GM21390 (cell line): ENCODE measurements at regions not wholly inside any gene's neighbourhood (a gene's known extent, or its start where the extent isn't known, plus 50 kb on each side); places are given as distances from the start of the nearest gene placed in this dataset.

ENCODE experiments used
- ATAC-seq: cut with Tn5 transposase; IDR thresholded peaks from one replicate; pipeline ENCODE4 v1.9.1; 2021; ENCODE audit not compliant: unreplicated experiment

DNA sequence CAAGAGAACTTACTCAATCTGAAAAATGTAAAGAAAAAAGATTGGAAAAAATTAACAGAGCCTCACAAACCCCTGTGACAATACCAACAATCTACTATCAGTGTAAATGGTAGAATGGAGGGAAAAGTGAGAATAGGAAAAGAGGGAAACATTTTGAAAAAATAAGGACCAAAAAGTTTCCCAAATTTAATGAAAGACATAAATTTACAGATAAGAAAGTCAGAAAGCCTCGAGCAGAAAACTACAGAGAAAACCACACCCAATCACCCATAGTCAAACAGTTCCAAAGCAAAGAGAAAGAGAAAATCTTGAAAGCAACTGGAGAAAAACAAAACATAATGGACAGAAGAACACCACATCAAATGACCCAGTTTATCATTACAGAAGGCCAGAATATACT lies 142.7 kb upstream of the DIO3 start:
- no peak for ATAC-seq

GRCh38 chr14:101426466-101426865 lies 134.8 kb upstream of the DIO3 start:
- no peak for ATAC-seq

DNA sequence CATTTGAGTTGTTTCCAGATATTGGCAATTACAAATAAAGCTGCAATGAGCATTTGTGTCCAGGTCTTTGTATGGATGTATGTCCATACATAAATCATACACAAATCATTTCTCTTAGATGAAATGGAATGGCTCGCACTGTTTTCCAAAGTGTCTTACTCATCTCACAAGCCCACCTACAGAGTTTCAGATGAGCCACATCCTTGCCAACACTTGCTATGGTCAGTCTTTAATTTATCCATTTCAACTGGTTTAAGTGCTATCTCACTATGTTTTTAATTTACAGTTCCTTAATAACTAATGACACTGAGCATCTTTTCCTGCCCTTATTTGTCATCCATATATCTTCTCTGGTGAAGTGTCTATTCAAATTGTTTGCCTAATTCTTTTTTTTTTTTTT lies 132.9 kb upstream of the DIO3 start:
- no peak for ATAC-seq

DNA sequence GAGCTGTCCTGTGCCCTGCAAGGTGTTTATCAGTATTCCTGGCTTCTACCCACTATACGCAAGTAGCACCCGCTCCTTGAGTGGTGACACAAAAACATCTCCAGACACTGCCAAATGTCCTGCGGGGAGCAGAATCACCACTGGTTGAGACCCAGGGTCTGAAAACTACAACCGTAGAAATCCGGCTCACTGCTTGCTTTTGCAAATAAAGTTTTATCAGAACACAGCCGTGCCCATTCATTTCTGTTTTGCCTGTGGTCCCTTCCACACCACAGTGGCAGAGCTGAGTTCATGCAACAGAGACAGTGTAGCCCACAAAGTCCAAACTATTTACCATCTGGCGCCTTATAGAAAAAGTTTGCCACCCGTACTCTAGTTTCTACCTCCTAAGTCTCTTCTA lies 125.7 kb upstream of the DIO3 start:
- no peak for ATAC-seq

DNA sequence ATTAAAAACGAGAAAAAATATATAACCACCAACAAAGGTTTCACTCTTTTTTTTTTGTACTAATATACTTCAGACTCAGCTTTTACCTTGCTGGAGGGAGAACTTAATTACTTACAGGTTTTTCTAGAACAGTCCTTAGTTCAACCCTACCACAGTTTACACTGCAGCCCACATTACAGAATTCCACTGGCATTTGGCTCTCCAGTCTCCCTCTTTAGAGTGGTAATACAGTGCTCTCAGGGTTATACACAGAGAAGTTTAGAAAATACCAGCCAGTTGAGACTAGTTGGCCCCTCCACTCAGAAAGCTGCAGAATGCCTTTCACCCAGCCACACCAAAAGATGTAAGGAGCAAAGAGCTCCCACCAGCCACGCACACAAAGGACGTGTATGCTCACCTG lies 122.3 kb upstream of the DIO3 start:
- ATAC-seq, result no peak

- no peak for ATAC-seq
Observed at GRCh38 chr14:101440496-101440895, 120.8 kb upstream of the DIO3 start.

GRCh38 chr14:101441710-101442109 lies 119.6 kb upstream of the DIO3 start:
- ATAC-seq, result no peak

GRCh38 chr14:101442451-101442850 lies 118.8 kb upstream of the DIO3 start:
- ATAC-seq, result no peak

GRCh38 chr14:101444116-101444515 lies 117.2 kb upstream of the DIO3 start:
- no peak for ATAC-seq

DNA sequence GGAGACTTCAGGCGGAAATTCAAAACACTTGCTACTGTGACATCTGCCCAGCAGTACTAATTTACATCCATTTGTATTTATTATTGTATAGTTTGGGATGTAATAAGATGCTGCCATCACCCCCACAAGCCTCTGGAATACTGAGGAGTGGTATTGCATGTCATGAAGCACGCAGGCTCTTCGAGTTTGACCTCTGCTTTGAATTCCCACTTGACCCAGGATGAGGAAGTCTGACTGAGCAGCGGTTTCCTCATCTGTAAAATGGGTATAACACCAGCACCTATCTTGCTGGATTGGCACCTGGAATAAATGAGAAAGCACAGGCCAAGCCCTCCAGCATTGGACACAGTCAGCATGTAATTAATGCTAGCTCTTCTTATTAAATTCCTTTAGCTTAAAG lies 116.0 kb upstream of the DIO3 start:
- ATAC-seq, result no peak

GRCh38 chr14:101446387-101446969 lies 114.8 kb upstream of the DIO3 start:
- no peak for ATAC-seq

DNA sequence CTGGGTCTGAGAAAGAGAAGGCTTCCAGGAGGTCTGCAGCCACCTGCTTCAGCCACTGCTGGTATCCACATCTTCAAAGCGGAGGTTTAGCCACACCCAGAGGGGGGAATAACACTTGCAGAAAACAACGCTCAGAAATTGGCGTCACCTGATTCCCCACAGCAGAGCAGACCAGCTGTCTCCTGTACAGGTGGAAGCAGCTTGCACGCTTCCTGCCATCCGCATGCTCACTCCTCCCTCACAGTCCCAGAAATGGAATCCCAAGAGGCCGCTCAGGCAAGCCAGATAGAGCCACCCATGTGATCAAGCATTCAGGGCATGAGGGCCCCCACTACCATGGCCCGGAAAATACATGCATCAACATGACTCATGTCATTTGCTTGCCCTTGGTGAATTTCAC lies 112.2 kb upstream of the DIO3 start:
- ATAC-seq, result no peak

DNA sequence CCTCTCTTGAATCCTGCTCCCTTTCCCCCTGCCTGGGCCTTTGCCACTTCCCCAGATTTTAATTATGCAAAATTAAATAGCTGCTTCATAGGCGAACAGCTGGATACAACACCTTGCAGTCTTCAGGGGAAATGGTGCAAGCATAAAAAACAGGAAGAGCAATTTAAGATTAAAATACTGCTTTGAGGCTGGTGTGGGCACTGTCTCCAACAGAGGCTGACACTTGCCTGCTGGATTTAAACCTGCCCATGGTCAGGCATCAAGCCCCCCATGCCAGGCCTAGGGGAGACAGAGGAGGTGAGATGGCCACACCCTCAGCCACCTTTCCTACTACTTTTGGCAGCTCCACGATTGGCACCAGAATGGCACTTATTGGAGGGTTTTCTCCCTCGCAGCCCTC lies 110.1 kb upstream of the DIO3 start:
- no peak for ATAC-seq

DNA sequence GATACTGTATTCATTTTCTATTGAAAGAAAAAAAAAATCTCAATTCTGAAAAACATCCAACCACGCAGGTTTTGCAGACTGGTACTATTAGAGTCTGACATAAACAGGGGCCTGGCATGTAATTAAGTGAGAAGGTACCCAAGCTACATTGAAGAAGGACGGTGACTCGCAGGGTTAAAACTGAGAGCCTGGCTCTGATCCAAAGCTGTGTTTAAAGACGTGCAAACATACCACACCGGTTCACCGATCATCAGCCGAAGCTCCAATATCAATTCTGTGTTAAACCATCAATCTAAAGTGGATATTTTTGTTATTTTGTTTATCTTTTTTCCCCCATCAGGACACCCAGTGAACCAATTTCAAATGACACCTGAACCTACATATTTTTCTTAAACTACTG lies 108.1 kb upstream of the DIO3 start:
- ATAC-seq, result no peak

- ATAC-seq, result no peak
Observed at GRCh38 chr14:101454229-101454628, 107.1 kb upstream of the DIO3 start.

GRCh38 chr14:101456246-101457175 lies 104.8 kb upstream of the DIO3 start:
- no peak for ATAC-seq

DNA sequence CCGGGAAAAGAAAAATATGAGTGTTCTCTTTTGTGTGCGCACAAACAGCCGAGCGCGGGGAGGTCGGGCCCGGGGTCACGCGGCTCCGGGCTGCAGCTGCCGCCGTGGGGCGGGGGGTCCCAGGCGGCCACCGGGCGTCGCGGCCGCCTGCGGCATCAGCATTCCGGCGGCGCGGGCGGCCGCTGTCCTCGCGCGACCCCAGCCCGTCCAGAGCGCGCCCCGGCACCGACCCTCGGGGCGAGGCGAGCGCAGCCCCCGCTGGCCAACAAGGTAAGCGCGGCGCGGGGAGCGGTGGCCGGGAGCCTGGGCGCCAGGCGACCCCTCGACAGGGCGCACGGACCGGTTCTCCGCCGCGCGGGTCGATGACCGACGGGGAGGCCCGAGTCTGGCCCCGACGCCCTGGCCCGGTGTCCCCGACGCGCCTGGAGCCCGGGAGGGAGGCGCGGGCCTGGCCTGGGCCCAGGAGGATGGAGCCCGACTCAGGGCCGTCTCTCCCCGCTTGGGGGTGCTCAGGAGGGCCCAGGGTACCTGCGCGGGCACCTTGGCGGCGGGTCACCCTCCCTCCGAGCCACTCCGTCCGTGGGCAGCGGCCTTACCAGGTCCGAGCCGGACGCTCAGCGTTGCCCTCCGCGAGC lies 103.9 kb upstream of the DIO3 start:
- no peak for ATAC-seq

GRCh38 chr14:101457936-101458740 lies 103.2 kb upstream of the DIO3 start:
- no peak for ATAC-seq

GRCh38 chr14:101458741-101459550 lies 102.3 kb upstream of the DIO3 start:
- ATAC-seq, result no peak

DNA sequence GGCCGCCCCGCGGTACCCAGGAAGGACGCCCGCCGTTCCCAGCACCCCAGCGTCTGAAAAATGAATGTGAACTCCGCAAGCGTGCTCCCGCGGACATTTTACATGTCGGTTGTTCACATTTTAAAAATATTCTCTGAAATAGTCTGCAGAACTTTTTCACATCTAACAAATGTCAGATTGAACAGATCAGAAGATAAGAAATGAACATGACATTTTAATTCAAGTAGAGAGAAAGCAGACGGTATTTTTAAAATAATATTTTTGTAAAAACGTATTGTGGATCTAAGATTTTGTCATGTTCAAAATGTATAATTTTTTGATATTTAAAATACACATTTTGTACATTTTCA lies 101.8 kb upstream of the DIO3 start:
- ATAC-seq, result no peak

GRCh38 chr14:101460521-101460920 lies 100.8 kb upstream of the DIO3 start:
- ATAC-seq, result no peak
